ENCODE measurements at regions not wholly inside any gene's neighbourhood (a gene's known extent, or its start where the extent isn't known, plus 50 kb on each side); places are given as distances from the start of the nearest gene placed in this dataset.
A peak's percentile ranks its signal among the peaks of the same experiment; 100 is the strongest.
"Not testable (repeated sequence)": the region's sequence is repeated elsewhere in the genome, so short reads cannot be mapped to it uniquely, and the experiment has no call there.

DNA sequence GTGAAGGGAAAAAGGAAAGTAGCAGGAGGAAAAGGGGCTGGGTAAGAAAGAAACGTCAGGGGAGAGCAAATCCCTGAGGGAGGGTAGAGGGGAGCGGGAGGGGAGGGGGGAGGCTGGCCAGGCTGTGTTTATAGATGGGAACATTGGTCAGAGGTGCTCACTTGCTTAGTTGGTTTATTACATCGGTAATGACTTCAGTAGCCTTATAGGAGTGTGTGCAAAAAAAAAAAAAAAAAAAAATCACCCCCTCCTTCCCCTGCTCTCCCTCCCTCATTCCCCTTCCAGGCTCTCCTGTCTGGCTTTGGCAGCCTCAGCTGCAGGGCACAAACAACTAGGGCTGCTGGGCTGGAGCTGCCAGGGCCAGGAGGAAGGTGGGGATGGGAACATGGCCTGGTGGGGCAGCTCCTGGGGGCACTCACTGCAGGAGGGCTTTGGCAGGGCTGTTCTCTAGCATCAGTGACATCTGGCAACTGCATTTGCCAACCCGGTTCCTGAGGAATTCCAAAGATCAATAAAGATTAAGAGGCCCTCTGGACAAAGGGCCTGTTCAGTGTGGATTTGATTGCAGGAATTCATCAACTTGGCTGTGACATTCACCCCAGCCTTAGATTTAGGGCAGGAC, 334.5 kb upstream of the FRG2C start:
- Mint-ChIP-seq H3K4me1 (ENCODE audit: unreplicated experiment) (peaks cover 31% of the 10 kb centered on the region), H3K27me3 (ENCODE audit: unreplicated experiment) (peaks cover 15% of the 10 kb centered on the region), H3K27ac (ENCODE audit: unreplicated experiment) (no peak overlapping the region), H3K9me3 (ENCODE audit: unreplicated experiment) (no peaks in the 10 kb centered on the region), H3K36me3 (ENCODE audit: low read depth, unreplicated experiment) (peaks cover 31% of the 10 kb centered on the region), H3K4me3 (ENCODE audit: unreplicated experiment) (no peak overlapping the region)
- DNase-seq (ENCODE audit: low spot score) = no peak
- TF ChIP-seq CTCF (IDR thresholded peaks at IDR 0.05; ENCODE audit: unreplicated experiment) = no peak

GRCh38 chr3:75330446-75330845, 333.7 kb upstream of the FRG2C start:
- Mint-ChIP-seq H3K4me1 (ENCODE audit: unreplicated experiment) (peaks cover 23% of the 10 kb centered on the region), H3K27me3 (ENCODE audit: unreplicated experiment) (peaks cover 15% of the 10 kb centered on the region), H3K36me3 (ENCODE audit: low read depth, unreplicated experiment) (peaks cover 31% of the 10 kb centered on the region)
- not testable (repeated sequence) for H3K27ac Mint-ChIP-seq (ENCODE audit: unreplicated experiment); DNase-seq (ENCODE audit: low spot score); H3K4me3 Mint-ChIP-seq (ENCODE audit: unreplicated experiment); H3K9me3 Mint-ChIP-seq (ENCODE audit: unreplicated experiment)

DNA sequence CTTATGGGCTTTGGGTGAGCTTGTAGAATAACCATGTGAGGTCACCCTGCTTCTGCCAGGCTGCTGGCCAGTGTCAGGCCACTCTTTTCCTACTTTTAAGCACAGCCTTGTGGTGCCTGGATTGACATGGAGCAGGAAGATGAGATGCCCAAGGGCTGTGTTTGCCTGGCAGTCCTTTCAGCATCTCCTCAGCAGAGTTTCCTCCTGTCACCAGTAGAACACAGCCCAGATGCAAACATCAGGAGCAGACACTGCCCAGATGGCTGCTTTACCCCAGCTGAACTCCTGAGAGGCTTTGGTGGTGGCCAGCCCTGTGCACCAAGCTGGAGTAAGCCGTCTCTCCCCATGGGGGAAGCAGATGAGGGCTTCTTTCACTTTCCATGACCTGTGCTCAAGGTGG, 332.0 kb upstream of the FRG2C start:
- Mint-ChIP-seq H3K27me3 (ENCODE audit: unreplicated experiment) (peaks cover 13% of the 10 kb centered on the region), H3K4me1 (ENCODE audit: unreplicated experiment) (peaks cover 26% of the 10 kb centered on the region), H3K36me3 (ENCODE audit: low read depth, unreplicated experiment) (peaks cover 25% of the 10 kb centered on the region)
- H3K9me3 Mint-ChIP-seq (ENCODE audit: unreplicated experiment); H3K27ac Mint-ChIP-seq (ENCODE audit: unreplicated experiment); H3K4me3 Mint-ChIP-seq (ENCODE audit: unreplicated experiment); DNase-seq (ENCODE audit: low spot score): not testable (repeated sequence)

DNA sequence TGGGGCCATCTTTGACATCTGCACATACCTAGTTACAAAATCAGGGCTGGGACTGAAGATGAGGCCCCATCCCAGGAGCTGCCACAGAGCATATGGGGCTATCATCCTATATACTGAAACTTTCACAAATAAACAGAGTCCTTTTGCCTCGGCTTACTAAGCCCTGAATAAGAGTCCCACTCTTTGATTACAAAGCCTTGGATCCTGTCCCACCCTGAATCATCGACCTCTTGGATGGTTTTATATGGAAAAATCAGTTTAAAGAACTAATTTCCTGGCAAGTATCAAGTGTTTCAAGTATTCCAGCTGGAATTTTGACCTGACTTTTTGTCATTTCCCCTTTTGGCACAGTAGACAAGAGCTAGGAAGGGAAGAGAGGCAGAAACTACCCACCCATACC, 331.3 kb upstream of the FRG2C start:
- H3K27ac Mint-ChIP-seq (ENCODE audit: unreplicated experiment) = no peak overlapping the region
- peak overlapping the region; percentile 56 for H3K4me3 Mint-ChIP-seq (ENCODE audit: unreplicated experiment)
- no peaks in the 10 kb centered on the region for H3K9me3 Mint-ChIP-seq (ENCODE audit: unreplicated experiment)
- DNase-seq (ENCODE audit: low spot score) = no peak
- peaks cover 25% of the 10 kb centered on the region for H3K36me3 Mint-ChIP-seq (ENCODE audit: low read depth, unreplicated experiment)
- peaks cover 26% of the 10 kb centered on the region for H3K4me1 Mint-ChIP-seq (ENCODE audit: unreplicated experiment)
- TF ChIP-seq CTCF (IDR thresholded peaks at IDR 0.05; ENCODE audit: unreplicated experiment) = no peak
- H3K27me3 Mint-ChIP-seq (ENCODE audit: unreplicated experiment) = peaks cover 9% of the 10 kb centered on the region

- Mint-ChIP-seq H3K4me1 (ENCODE audit: unreplicated experiment) (peaks cover 19% of the 10 kb centered on the region), H3K9me3 (ENCODE audit: unreplicated experiment) (no peaks in the 10 kb centered on the region), H3K4me3 (ENCODE audit: unreplicated experiment) (peak overlapping the region; percentile 6), H3K36me3 (ENCODE audit: low read depth, unreplicated experiment) (peaks cover 30% of the 10 kb centered on the region), H3K27me3 (ENCODE audit: unreplicated experiment) (peaks cover 9% of the 10 kb centered on the region), H3K27ac (ENCODE audit: unreplicated experiment) (no peak overlapping the region)
- no peak for DNase-seq (ENCODE audit: low spot score)
- no peak for TF ChIP-seq CTCF (IDR thresholded peaks at IDR 0.05; ENCODE audit: unreplicated experiment)
Measured at GRCh38 chr3:75334299-75334698, 329.8 kb upstream of the FRG2C start.

DNA sequence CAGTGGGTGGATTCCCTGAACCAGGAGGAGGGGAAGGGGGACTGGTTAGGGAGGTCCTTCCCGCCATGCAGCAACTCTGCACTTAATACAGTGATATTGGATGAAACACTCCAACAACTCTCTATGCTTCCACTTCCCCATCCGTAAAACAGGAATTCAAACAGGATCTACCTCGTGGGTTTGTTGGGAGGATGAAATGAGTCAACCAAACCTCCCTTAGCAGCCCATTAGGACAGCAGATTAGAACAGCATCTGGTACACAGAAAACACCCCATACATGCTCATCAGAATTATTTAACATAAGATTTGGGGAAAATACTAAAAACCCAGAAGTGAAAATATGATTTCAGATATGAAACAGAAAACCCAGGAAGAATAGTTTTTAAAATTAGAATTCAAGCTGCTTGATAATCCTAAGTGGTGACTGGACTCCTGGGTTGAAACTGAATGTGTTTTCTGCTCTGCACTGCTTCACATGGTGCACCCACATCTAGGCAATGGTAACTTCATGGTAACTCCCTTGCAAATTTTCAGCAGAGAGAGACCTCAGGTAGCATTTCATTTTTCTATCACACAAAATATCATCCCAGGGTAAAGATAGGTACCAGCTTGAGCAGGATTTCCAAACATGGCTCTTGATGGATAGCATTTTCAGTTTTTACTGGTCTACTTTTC, 326.8 kb upstream of the FRG2C start:
- no peak for DNase-seq (ENCODE audit: low spot score)
- H3K9me3 Mint-ChIP-seq (ENCODE audit: unreplicated experiment) = no peaks in the 10 kb centered on the region
- H3K27me3 Mint-ChIP-seq (ENCODE audit: unreplicated experiment) = peaks cover 14% of the 10 kb centered on the region
- peaks cover 41% of the 10 kb centered on the region for H3K4me1 Mint-ChIP-seq (ENCODE audit: unreplicated experiment)
- TF ChIP-seq CTCF (IDR thresholded peaks at IDR 0.05; ENCODE audit: unreplicated experiment) = no peak
- no peak overlapping the region for H3K4me3 Mint-ChIP-seq (ENCODE audit: unreplicated experiment)
- H3K27ac Mint-ChIP-seq (ENCODE audit: unreplicated experiment) = peak overlapping the region; percentile 19
- H3K36me3 Mint-ChIP-seq (ENCODE audit: low read depth, unreplicated experiment) = peaks cover 36% of the 10 kb centered on the region

All from endothelial cell (in vitro differentiated cells).